Nephron progenitor cell (in vitro differentiated cells): ENCODE measurements at regions not wholly inside any gene's neighbourhood (a gene's known extent, or its start where the extent isn't known, plus 50 kb on each side); places are given as distances from the start of the nearest gene placed in this dataset.

Source experiments
- DNase-seq: peaks from one replicate; pipeline ENCODE4 v3.0.0; 2021
- H3K27ac Mint-ChIP-seq: 2 replicates; pipeline ENCODE4 v1.8.0; 2021; ENCODE audit warnings: mild to moderate bottlenecking, moderate library complexity, mixed read lengths
- H3K27me3 Mint-ChIP-seq: 2 replicates; pipeline ENCODE4 v1.8.0; 2021; ENCODE audit warnings: mild to moderate bottlenecking, low read depth, mixed read lengths; ENCODE audit not compliant: poor library complexity
- H3K36me3 Mint-ChIP-seq: 2 replicates; pipeline ENCODE4 v1.8.0; 2021; ENCODE audit warnings: low read depth, mixed read lengths
- H3K4me1 Mint-ChIP-seq: 2 replicates; pipeline ENCODE4 v1.8.0; 2021; ENCODE audit warnings: mixed read lengths
- H3K4me3 Mint-ChIP-seq: 2 replicates; pipeline ENCODE4 v1.8.0; 2021; ENCODE audit warnings: mild to moderate bottlenecking, moderate library complexity, mixed read lengths
- H3K9me3 Mint-ChIP-seq: 2 replicates; pipeline ENCODE4 v1.8.0; 2021; ENCODE audit warnings: mild to moderate bottlenecking, moderate library complexity, mixed read lengths
- CTCF ChIP-seq: fragments of 200-600 bp; sonication (generic); IDR thresholded peaks from 2 replicates; pipeline ENCODE4 v1.5.0; 2021; ENCODE audit warnings: antibody characterized with exemption

DNA sequence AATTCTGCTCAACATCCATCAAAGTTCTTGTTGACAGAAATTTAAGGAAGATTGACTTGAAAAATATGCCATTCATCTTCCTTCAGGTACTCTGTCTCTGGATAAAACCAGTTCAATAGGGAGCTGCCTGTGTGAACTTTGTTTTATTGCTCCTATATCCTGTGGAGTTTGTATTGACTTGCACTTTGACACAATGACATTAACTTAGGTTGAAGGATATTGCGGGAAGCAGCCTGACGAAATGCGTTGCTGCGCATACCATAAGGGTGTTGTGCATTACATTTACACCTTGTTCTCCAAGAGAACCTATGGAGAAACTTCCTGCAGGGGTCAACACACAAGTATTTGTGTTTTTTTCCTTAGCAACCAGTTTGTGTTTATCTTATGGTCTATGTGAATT, 185.4 kb upstream of the GRIK2 start:
- H3K36me3 Mint-ChIP-seq: no peaks in the 10 kb centered on the region
- H3K9me3 Mint-ChIP-seq: no peaks in the 10 kb centered on the region
- no peak overlapping the region for H3K27ac Mint-ChIP-seq
- TF ChIP-seq CTCF: no peak
- no peak overlapping the region for H3K4me3 Mint-ChIP-seq
- peaks cover 16% of the 10 kb centered on the region for H3K4me1 Mint-ChIP-seq
- no peak for DNase-seq
- H3K27me3 Mint-ChIP-seq: no peaks in the 10 kb centered on the region

- no peaks in the 10 kb centered on the region for H3K9me3 Mint-ChIP-seq
- H3K36me3 Mint-ChIP-seq: no peaks in the 10 kb centered on the region
- no peak overlapping the region for H3K27ac Mint-ChIP-seq
- TF ChIP-seq CTCF: no peak
- no peak overlapping the region for H3K4me3 Mint-ChIP-seq
- peaks cover 13% of the 10 kb centered on the region for H3K4me1 Mint-ChIP-seq
- no peak for DNase-seq
- no peaks in the 10 kb centered on the region for H3K27me3 Mint-ChIP-seq
Observed at GRCh38 chr6:101212640-101213039, 180.9 kb upstream of the GRIK2 start.

DNA sequence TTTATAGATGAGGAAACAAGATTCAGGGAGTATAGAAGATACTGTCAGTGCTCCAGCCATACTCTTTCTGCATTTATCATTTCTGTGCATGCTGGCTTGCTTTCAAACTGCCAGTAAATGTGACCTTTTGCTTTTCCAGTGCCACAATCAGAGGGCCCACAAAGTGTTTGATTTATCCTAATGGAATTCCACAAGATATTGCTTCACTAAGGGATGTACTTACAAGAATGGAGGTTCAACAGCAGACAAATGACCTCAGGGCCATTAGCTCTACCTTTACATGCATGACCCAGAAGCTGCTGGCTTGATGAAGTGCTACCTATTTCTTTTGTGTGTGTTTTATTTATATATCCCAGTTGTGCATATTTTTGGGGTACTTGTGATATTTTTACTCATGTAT, 171.5 kb upstream of the GRIK2 start:
- Mint-ChIP-seq H3K4me1 (peaks cover 10% of the 10 kb centered on the region), H3K4me3 (no peak overlapping the region)
- TF ChIP-seq CTCF: no peak

GRCh38 chr6:101224751-101225150, 168.8 kb upstream of the GRIK2 start:
- Mint-ChIP-seq H3K9me3 (peaks cover 23% of the 10 kb centered on the region), H3K27me3 (peaks cover 4% of the 10 kb centered on the region), H3K36me3 (peaks cover 4% of the 10 kb centered on the region), H3K4me1 (peaks cover 10% of the 10 kb centered on the region), H3K4me3 (no peak overlapping the region), H3K27ac (no peak overlapping the region)
- TF ChIP-seq CTCF: no peak
- DNase-seq: no peak

More for the DNA sequence above, 171.5 kb upstream of the GRIK2 start:
- Mint-ChIP-seq H3K27ac (no peak overlapping the region), H3K9me3 (peaks cover 23% of the 10 kb centered on the region), H3K36me3 (peaks cover 4% of the 10 kb centered on the region), H3K27me3 (peaks cover 4% of the 10 kb centered on the region)
- DNase-seq: no peak

DNA sequence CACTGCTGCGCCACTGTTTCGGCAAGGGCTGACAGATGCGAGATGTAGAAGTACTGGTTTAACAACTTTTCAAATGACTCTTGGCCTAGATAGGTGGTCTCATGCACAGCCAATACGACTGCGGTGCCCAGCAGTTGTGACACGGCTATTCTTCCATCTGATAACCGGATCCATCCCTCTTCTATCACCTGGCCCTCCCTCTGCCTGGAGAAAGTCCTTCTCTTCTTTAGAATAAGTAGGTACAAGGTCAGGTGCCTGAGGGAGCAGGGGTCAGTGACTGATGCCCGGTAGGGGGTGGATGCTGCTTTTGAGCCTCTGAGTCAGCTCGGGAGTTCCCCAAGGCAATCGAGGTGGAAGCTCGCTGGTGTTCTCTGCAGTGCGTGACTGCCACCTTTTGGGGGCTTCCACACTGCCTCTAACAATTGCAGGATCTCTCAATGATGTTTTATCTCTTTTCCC, 166.8 kb upstream of the GRIK2 start:
- H3K9me3 Mint-ChIP-seq: peaks cover 23% of the 10 kb centered on the region
- H3K27me3 Mint-ChIP-seq: peaks cover 4% of the 10 kb centered on the region
- no peak overlapping the region for H3K4me3 Mint-ChIP-seq
- H3K36me3 Mint-ChIP-seq: peaks cover 4% of the 10 kb centered on the region
- peak; percentile 38 for DNase-seq
- peak overlapping the region; percentile 29 for H3K27ac Mint-ChIP-seq
- H3K4me1 Mint-ChIP-seq: no peaks in the 10 kb centered on the region
- peak; percentile 36 for TF ChIP-seq CTCF

DNA sequence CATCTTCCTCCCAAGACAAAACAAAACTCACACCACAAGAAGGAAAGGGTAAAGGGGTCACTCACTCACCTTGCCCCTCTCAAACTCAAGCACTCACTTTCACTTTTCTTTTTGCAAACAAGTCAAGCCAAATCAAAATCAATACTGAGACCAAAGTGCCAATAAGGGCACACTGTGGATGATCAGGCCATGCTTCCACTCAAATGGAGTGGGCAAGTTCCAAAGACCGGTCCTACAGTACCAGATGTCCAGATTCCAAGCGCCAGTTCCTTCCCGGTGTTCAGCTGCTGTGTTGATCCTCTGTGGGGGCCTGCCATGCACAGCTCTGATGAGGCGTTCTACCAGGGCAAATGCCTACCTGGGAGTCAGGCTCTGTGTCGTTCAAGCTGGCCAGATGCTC, 162.6 kb upstream of the GRIK2 start:
- H3K9me3 Mint-ChIP-seq: peaks cover 4% of the 10 kb centered on the region
- peaks cover 6% of the 10 kb centered on the region for H3K27me3 Mint-ChIP-seq
- DNase-seq: no peak
- H3K4me1 Mint-ChIP-seq: no peaks in the 10 kb centered on the region
- H3K36me3 Mint-ChIP-seq: no peaks in the 10 kb centered on the region
- no peak for TF ChIP-seq CTCF
- H3K4me3 Mint-ChIP-seq: no peak overlapping the region
- no peak overlapping the region for H3K27ac Mint-ChIP-seq
